Testis (tissue), 2 donors: ENCODE measurements at regions not wholly inside any gene's neighbourhood (a gene's known extent, or its start where the extent isn't known, plus 50 kb on each side); places are given as distances from the start of the nearest gene placed in this dataset.

Source experiments
- POLR2A ChIP-seq: fragments of 450-650 bp; IDR thresholded peaks from one replicate; pipeline ENCODE4 v1.6.1; 2017; ENCODE audit warnings: antibody characterized with exemption, mild to moderate bottlenecking, moderate library complexity
- TF ChIP-seq, protein P1 (sequence below), 3 experiments: fragments of 450-650 bp in 2 of 3; fragments of 200-600 bp in 1 of 3; sonication (generic) in 1 of 3; IDR thresholded peaks; one replicate each; pipeline ENCODE4 v1.5.1; 2016 to 2019; ENCODE audit warnings: antibody characterized with exemption in 3 of 3, mild to moderate bottlenecking in 2 of 3, moderate library complexity in 1 of 3

DNA sequence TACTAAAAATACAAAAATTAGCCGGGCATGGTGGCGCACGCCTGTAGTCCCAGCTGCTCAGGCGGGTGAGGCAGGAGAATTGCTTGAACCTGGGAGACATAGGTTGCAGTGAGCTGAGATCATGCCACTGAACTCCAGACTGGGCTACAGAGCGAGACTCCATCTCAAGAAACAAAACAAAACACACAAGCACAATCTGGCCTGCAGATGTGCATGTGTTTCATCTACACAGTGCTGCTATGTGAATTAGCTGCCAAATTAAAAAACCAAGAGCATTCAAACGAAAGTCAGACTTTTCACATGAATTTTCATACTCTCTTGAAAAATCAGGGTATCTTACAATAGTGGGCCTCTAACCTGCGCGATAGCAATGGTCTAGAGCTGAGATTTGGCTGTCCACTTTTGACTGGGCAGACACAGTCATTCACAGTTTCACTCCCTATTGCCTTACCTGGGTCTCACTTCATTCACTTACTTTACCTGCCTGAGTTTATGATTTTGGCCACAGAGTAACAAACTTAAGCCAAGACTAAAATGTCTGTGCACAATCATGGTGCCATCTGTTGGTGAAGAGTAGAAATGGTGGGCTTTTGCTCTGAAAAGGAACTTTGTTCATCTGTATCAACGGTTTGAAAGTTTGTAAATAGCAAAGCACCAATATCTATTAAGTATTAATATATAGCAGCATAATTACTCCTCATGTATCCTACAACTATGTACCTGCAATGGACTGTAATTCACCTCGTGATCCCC, 138.5 kb upstream of the UST start:
- TF ChIP-seq, protein P1, sequence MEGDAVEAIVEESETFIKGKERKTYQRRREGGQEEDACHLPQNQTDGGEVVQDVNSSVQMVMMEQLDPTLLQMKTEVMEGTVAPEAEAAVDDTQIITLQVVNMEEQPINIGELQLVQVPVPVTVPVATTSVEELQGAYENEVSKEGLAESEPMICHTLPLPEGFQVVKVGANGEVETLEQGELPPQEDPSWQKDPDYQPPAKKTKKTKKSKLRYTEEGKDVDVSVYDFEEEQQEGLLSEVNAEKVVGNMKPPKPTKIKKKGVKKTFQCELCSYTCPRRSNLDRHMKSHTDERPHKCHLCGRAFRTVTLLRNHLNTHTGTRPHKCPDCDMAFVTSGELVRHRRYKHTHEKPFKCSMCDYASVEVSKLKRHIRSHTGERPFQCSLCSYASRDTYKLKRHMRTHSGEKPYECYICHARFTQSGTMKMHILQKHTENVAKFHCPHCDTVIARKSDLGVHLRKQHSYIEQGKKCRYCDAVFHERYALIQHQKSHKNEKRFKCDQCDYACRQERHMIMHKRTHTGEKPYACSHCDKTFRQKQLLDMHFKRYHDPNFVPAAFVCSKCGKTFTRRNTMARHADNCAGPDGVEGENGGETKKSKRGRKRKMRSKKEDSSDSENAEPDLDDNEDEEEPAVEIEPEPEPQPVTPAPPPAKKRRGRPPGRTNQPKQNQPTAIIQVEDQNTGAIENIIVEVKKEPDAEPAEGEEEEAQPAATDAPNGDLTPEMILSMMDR (IDR thresholded peaks at IDR 0.05): peak in 1 of 3 experiments; percentile 21
- no peak for TF ChIP-seq POLR2A
